Activated CD4-positive, alpha-beta T cell treated with anti-CD3 and anti-CD28 coated beads for 4 hours (primary cell): ENCODE measurements at regions not wholly inside any gene's neighbourhood (a gene's known extent, or its start where the extent isn't known, plus 50 kb on each side); places are given as distances from the start of the nearest gene placed in this dataset.
"Not testable (repeated sequence)": the region's sequence is repeated elsewhere in the genome, so short reads cannot be mapped to it uniquely, and the experiment has no call there.

ENCODE experiments used
- DNase-seq, 2 donors: peaks; one replicate each; pipeline ENCODE4 v3.0.0-alpha.2; 2020

- DNase-seq = no peak
Observed at GRCh38 chr3:4030624-4031023, 231.4 kb downstream of the LRRN1 start.

DNA sequence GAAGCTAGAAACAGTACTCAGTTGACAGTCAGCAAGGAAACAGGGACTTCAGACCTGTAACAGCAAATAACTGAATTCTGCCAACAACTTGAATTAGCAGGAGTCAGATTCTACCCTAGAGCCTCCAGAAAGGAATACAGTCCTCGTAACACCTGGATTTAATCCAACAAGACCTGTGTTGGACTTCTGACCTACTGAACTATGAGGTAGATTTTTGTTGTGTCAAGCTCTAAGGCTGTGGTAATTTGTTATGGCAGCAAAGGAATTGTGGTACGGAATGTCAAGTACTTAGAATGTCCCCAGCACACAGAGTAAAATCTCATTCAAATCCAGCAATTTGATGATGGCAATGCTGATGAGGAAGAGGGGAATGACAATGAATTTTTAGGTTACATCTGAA lies 234.1 kb downstream of the LRRN1 start:
- no peak for DNase-seq

- DNase-seq = no peak
Observed at GRCh38 chr3:4036046-4036445, 236.8 kb downstream of the LRRN1 start.

DNA sequence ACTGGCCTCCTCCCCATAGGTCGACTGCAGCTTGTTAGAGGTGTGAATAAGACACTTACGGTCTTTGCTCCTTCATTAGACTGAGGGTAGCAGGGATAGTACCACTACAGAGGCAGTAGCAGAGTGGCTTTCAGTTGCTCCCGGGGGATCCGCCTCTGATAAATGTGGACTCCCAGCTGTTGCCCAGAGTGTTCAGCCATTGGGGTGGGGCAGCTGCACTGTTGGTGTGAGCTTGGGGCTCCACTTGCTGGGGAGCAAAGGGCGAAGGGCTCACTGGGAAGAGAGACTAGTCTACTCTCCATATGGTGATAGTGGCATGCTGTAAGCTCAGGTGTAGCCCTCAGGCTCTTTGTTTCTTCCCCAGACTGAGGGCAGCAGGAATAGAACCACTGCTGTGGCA lies 239.1 kb downstream of the LRRN1 start:
- DNase-seq = no peak

GRCh38 chr3:4042070-4042469 lies 242.8 kb downstream of the LRRN1 start:
- no peak for DNase-seq

- no peak for DNase-seq
Observed at GRCh38 chr3:4042869-4043268, 243.6 kb downstream of the LRRN1 start.

- DNase-seq = no peak
Observed at GRCh38 chr3:4043867-4044575, 244.8 kb downstream of the LRRN1 start.

- no peak for DNase-seq
Observed at GRCh38 chr3:4044619-4045018, 245.4 kb downstream of the LRRN1 start.

DNA sequence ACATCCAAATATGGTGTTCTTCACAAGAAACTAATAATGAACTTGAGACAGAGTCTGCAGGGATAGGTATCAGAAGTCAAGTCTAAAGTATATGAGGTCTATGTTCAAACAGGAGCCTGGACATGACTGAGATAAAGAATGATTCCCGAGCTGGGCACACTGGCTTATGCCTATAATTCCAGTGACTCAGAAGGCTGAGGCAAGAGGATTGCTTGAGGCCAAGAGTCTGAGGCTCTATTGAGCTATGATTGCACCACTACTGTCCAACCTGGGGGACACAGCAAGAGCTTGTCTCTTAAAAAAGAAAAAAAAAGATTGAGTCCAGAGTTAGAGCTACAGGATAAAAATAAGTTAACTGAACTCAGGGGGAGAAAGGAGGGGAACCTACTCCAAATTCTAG lies 246.5 kb downstream of the LRRN1 start:
- DNase-seq = no peak

DNA sequence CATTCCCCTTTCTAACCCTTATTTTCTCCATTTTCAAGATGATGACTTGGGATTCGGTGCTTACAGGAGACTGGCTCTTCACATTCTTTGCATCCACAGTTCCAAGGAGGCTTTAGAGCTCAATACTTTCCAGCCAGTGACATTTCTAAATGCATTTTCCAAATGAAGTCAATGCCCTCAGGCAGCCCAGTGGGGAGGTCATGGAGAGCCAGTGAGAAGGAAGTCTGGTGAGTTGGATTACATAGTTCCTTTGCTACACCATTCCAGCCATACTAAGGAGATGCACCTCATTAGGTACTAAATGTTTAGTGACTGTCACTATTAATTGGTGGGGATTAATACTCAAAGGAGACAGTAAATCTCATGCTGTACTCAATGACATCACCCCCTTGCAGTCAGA lies 248.1 kb downstream of the LRRN1 start:
- no peak for DNase-seq

DNA sequence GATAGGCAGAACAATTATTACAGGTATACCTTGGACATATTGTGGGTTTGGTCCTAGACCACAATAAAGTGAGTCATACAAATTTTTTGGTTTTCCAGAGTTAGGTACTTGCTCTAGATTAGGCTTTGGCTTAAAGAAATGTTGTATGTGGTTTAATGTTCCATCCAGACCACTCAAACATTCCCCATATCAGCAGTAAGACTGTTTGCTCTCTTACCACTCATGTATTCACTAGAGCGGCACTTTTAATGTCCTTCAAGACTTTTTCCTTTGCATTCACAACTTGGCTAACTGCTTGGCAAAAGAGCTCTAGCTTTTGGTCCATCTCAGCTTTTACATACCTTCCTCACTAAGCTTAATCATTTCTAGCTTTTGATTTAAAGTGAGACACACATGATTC lies 250.5 kb upstream of the SETMAR start:
- DNase-seq = no peak

DNA sequence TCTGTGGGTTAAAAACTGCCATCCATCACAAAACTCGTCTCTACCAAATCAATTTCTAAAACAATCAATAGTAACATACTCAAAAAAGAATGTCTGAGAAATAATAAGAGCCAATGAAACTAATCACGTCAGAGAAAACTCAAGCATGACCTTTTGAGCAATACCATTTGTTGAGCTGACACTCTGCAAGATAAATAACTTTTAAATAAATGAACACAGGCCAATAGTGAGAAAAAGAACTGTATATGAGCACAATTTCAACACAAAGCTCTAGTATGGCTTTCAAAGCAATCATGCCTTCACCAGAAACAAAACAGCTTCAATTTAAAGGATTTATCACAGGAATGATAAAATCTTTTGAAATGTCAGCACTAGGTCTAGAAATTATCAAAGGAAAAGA lies 249.2 kb upstream of the SETMAR start:
- no peak for DNase-seq

GRCh38 chr3:4060064-4060463 lies 243.1 kb upstream of the SETMAR start:
- DNase-seq = no peak

DNA sequence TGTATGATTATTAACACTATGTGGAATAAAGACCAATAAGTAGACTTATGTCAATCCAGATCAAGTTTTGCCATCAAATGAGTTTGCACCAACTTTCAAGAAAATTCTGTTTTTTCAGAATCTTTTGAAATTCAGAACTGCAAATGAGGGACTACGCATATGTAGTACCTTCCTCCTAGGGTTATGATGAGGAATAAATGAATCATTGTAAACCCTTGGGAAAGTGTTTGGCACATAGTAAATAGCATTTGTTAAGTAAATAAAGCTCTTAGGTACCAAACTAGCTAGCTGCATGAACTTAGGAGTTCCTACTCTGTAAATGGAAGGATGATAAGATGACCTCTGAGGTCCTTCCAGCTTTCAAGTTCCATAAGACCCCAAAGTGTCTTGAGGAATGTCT lies 242.6 kb upstream of the SETMAR start:
- no peak for DNase-seq

DNA sequence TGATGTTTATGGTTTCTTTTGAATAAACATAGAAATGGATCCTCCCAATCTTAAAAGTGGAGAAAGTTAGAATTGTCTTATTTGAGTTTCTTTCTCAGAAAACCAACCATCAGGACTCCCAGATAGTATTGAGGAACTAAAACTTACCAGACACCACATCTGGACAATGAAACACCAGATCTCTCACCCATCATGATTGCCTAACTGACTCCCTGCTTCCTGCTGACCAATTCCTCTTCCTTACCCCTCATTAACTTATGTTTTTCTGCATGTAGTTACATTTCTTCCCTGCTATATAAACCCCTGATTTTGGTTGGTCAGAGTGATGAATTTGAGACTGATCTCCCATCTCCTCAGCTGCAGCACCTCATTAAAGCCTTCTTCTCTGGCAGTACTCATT lies 242.0 kb upstream of the SETMAR start:
- DNase-seq = no peak

GRCh38 chr3:4061783-4062360 lies 241.3 kb upstream of the SETMAR start:
- no peak for DNase-seq

DNA sequence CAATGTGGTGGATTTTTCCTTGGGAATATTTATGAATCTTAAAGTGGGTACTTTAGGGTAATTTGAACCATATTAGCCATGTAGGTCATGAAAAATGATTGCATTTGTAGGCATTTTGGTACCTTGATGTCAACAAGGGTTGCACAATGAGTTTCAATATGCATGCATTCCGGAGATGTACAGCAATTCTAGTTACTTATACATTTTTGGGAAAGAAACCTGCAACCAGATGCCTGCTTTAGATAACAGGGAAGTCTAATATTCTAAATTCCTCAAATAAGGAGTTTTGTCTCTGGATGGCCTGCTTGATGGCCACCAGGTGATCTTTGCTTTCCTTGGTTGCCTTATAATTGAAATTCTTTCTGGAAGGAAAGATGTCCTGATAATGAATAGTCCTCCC lies 240.5 kb upstream of the SETMAR start:
- DNase-seq = no peak

DNA sequence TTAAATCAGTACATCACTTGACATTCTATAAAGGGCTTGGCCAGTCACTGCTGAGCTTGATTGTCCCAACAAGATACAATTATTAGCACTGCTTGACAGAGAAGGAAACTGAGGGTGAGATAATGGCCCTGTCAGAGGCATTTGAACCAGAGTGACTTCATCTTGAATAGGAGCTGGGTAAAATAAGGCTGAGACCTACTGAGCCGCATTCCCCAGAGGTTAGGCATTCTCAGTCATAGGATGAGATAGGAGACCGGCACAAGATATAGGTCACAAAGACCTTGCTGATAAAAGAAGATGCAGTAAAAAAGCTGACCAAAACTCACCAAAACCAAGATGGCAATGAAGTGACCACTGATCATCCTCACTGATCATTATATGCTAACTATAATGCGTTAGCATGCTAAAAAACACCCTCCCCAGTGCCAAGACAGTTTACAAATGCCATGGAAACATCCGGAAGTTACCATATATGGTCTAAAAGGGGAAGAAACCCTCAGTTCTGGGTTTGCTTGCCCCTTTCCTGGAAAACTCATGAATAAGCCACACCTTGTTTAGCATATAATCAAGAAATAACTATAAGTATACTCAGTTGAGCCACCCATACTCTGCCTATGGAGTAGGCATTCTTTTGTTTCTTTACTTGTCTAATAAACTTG lies 239.1 kb upstream of the SETMAR start:
- DNase-seq = no peak

DNA sequence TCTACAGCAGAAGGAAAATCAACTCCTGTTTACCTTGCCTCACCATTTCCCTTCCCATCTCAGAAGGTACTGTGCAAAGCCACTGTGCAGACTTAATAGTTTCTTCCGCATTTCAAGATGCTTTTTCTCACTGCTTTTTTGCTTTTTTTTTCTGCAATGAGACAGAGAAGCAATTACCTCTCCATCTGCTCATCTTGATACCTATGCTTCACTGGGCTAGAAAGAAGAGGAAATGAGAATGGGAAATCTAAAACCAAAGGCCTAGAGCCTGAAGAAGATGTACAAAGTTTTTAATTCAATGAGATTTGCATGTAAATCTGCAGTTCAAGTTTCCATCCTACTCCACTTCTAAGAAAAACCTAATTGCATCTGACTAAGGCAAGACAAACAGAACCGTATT lies 238.1 kb upstream of the SETMAR start:
- no peak for DNase-seq

GRCh38 chr3:4065554-4065953 lies 237.6 kb upstream of the SETMAR start:
- no peak for DNase-seq

DNA sequence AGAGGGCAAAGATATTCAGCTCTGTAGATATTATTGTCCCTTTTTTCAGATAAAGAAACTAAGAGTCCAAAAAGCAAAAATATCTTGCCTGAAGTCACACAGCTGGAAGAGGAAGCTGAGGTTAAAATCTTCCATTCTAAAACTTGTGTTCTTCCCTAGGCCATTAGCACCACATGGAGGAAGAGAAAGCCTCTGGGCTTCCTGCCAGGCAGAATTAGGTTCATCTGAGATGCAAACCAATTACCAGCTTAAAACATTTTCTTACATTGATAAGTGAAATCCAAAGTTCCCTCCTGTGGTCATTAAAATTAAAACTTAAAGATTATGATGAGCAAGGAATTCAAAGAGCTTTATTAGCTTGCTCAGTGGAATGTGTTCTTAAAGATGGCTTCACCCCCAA lies 235.3 kb upstream of the SETMAR start:
- DNase-seq = no peak

GRCh38 chr3:4069796-4070195 lies 233.4 kb upstream of the SETMAR start:
- DNase-seq = no peak

DNA sequence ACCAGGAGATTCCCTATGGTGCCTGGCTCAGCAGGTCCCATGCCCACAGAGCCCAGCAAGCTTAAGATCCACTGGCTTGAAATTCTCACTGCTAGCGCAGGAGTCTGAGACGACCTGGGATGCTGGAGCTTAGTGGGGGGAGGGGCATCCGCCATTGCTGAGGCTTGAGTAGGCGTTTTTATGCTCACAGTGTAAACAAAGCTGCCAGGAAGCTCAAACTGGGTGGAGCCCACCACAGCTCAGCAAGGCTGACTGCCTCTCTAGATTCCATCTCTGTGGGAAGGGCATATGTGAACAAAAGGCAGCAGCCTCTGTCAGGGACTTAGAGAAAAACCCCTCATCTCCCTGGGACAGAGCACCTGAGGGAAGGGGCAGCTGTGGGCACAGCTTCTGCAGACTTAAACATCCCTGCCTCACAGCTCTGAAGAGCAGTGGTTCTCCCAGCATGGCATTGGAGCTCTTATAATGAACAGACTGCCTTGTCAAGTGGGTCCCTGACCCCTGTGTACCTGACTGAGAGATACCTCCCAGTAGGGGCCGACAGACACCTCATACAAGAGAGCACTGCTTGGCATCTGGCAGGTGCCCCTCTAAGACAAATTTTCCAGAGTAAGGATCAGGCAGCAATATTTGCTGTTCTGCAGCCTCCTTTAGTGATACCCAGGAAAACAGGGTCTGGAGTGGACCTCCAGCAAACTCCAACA lies 231.5 kb upstream of the SETMAR start:
- no peak for DNase-seq

GRCh38 chr3:4077278-4077677 lies 225.9 kb upstream of the SETMAR start:
- not testable (repeated sequence) for DNase-seq
